Gastroesophageal sphincter (tissue), 3 donors: ENCODE measurements at regions not wholly inside any gene's neighbourhood (a gene's known extent, or its start where the extent isn't known, plus 50 kb on each side); places are given as distances from the start of the nearest gene placed in this dataset.

ENCODE experiments used
- POLR2AphosphoS5 ChIP-seq: sonication (generic); formaldehyde crosslinking; IDR thresholded peaks from one replicate; pipeline ENCODE4 v1.6.1; 2017; ENCODE audit warnings: antibody characterized with exemption
- TF ChIP-seq, protein P1 (sequence below), 4 experiments: fragments of 200-600 bp in 2 of 4; fragments of 450-650 bp in 2 of 4; sonication (generic) in 1 of 4; IDR thresholded peaks; one replicate each; pipeline ENCODE4 v1.5.1; 2017 to 2019; ENCODE audit warnings: antibody characterized with exemption in 4 of 4, mild to moderate bottlenecking in 2 of 4, moderate library complexity in 2 of 4

DNA sequence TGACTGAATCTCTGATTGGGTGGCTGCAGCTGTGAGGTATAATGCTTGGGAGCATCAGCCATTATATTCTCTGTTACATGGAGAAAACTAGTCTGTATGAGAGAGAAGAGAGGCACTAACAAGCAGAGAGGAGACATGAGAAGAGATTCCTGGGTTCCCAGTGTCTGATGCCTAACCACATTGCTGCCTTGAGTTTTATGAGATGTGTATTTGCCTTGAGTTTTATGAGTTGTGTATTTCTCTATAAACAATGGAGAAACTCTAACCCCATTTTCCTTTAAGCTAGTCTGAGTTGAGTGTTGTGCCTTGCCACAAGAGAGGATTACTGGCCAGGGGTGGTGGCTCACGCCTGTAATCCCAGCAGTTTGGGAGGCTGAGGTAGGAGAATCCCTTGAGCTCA lies 208.1 kb downstream of the BCOR start:
- TF ChIP-seq, protein P1, sequence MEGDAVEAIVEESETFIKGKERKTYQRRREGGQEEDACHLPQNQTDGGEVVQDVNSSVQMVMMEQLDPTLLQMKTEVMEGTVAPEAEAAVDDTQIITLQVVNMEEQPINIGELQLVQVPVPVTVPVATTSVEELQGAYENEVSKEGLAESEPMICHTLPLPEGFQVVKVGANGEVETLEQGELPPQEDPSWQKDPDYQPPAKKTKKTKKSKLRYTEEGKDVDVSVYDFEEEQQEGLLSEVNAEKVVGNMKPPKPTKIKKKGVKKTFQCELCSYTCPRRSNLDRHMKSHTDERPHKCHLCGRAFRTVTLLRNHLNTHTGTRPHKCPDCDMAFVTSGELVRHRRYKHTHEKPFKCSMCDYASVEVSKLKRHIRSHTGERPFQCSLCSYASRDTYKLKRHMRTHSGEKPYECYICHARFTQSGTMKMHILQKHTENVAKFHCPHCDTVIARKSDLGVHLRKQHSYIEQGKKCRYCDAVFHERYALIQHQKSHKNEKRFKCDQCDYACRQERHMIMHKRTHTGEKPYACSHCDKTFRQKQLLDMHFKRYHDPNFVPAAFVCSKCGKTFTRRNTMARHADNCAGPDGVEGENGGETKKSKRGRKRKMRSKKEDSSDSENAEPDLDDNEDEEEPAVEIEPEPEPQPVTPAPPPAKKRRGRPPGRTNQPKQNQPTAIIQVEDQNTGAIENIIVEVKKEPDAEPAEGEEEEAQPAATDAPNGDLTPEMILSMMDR (IDR thresholded peaks at IDR 0.05): no peak
- no peak for TF ChIP-seq POLR2AphosphoS5
